ENCODE measurements at regions not wholly inside any gene's neighbourhood (a gene's known extent, or its start where the extent isn't known, plus 50 kb on each side); places are given as distances from the start of the nearest gene placed in this dataset.

DNA sequence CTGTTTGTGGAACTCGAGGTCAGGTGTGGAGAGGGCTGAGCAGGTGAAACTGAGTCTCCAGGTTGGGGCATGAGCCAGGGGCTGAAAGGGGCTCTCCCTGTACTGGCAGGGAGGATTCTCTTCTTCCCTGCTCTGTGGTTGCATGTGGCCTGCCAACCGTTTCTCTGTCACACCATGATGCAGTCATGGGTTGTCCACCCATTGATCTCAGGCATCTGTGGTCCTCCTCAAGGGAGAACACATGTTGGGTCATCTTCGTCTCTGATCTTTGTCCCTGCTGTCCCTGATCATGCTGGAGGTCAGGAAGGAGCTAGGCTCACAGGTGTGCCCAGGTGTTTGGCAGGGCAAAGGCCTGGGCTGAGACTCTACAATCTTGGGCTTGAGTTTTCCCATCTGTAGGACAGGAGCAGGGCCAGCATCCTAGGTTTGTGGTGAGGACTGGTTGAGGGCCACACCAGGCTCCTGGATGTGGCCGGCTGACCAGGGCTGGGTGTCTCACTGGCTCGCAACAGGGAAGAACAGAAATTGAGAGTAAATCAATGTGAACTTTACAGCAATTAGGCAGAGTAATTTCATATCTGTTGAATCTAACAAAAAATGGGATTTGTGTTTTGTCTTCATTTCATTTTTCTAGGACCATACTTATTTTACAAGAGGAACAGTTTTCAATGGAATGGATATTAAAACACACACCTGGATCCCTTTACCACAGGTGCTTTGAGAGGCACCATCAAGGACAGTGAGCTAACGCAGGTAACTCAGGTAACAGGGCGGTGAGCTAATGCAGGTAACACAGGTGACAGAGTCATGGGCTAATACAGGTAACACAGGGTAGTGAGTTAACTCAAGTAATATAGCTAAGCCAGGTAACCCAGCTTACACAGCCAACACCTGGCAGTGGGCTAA, 58.5 kb upstream of the IGFBP3 start:
- no peak for DNase-seq (ENCODE audit: low spot score)
- Mint-ChIP-seq H3K9me3 (peaks cover 29% of the 10 kb centered on the region), H3K27me3 (ENCODE audit: low read depth) (no peaks in the 10 kb centered on the region; the same call in 1 of the 2 replicates), H3K4me1 (peaks cover 20% of the 10 kb centered on the region), H3K4me3 (no peak overlapping the region), H3K27ac (no peak overlapping the region), H3K36me3 (peaks cover 11% of the 10 kb centered on the region)
- ChIA-PET CTCF (no interaction called here), POLR2A (no interaction called here)
- TF ChIP-seq OVOL2 (CRISPR knock-in tag; IDR thresholded peaks at IDR 0.05; ENCODE audit: borderline replicate concordance): no peak
- TF ChIP-seq PRDM15 (CRISPR knock-in tag; IDR thresholded peaks at IDR 0.05): no peak
- TF ChIP-seq SP1 (CRISPR knock-in tag; conservative IDR thresholded peaks at IDR 0.05): no peak
- TF ChIP-seq ZNF281 (CRISPR knock-in tag; IDR thresholded peaks at IDR 0.05): no peak
- no peak for TF ChIP-seq E2F1 (CRISPR knock-in tag; IDR thresholded peaks at IDR 0.05)
- TF ChIP-seq, protein P1, sequence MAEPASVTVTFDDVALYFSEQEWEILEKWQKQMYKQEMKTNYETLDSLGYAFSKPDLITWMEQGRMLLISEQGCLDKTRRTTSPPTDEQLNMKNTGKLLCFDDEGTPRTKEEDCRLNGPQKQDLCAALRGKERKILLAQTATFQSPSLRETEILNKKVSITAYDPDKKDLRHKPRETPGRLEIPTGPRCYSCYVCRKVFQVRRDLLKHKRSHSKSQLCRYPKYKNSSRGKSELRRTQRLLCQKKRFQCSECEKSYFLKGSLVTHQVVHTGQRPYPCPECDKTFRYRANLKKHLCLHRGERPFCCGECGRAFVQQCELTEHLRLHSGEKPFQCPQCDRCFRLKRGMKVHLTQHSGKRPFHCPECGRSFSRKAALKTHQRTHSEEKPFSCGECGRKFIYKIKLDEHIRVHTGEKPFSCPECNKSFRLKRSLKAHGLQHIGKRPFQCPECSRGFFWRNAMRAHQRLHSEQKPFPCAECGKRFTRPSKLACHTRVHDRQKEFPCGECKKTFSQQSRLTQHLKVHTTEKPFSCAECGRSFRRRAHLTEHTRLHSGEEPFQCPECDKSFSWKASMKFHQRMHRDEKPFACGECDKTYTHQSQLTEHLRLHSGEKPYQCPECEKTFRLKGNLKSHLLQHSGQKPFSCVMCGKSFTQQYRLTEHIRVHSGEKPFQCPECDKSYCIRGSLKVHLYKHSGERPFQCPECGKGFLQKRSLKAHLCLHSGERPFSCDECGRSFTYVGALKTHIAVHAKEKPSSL (CRISPR knock-in tag; conservative IDR thresholded peaks at IDR 0.05): no peak
- TF ChIP-seq, protein P2, sequence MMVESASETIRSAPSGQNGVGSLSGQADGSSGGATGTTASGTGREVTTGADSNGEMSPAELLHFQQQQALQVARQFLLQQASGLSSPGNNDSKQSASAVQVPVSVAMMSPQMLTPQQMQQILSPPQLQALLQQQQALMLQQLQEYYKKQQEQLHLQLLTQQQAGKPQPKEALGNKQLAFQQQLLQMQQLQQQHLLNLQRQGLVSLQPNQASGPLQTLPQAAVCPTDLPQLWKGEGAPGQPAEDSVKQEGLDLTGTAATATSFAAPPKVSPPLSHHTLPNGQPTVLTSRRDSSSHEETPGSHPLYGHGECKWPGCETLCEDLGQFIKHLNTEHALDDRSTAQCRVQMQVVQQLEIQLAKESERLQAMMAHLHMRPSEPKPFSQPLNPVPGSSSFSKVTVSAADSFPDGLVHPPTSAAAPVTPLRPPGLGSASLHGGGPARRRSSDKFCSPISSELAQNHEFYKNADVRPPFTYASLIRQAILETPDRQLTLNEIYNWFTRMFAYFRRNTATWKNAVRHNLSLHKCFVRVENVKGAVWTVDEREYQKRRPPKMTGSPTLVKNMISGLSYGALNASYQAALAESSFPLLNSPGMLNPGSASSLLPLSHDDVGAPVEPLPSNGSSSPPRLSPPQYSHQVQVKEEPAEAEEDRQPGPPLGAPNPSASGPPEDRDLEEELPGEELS (CRISPR knock-in tag; IDR thresholded peaks at IDR 0.05): no peak
- TF ChIP-seq, protein P3, sequence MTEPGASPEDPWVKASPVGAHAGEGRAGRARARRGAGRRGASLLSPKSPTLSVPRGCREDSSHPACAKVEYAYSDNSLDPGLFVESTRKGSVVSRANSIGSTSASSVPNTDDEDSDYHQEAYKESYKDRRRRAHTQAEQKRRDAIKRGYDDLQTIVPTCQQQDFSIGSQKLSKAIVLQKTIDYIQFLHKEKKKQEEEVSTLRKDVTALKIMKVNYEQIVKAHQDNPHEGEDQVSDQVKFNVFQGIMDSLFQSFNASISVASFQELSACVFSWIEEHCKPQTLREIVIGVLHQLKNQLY (CRISPR knock-in tag; IDR thresholded peaks at IDR 0.05): no peak
- no peak for TF ChIP-seq EMX1 (CRISPR knock-in tag; IDR thresholded peaks at IDR 0.05)
- no peak for TF ChIP-seq MAX (CRISPR knock-in tag; IDR thresholded peaks at IDR 0.05)
- TF ChIP-seq, protein P4, sequence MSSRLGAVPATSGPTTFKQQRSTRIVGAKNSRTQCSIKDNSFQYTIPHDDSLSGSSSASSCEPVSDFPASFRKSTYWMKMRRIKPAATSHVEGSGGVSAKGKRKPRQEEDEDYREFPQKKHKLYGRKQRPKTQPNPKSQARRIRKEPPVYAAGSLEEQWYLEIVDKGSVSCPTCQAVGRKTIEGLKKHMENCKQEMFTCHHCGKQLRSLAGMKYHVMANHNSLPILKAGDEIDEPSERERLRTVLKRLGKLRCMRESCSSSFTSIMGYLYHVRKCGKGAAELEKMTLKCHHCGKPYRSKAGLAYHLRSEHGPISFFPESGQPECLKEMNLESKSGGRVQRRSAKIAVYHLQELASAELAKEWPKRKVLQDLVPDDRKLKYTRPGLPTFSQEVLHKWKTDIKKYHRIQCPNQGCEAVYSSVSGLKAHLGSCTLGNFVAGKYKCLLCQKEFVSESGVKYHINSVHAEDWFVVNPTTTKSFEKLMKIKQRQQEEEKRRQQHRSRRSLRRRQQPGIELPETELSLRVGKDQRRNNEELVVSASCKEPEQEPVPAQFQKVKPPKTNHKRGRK (CRISPR knock-in tag; IDR thresholded peaks at IDR 0.05; ENCODE audit: borderline replicate concordance): no peak
- no peak for TF ChIP-seq ZNF396 (CRISPR knock-in tag; IDR thresholded peaks at IDR 0.05; ENCODE audit: borderline replicate concordance)
- TF ChIP-seq ZNF263 (CRISPR knock-in tag; IDR thresholded peaks at IDR 0.05; ENCODE audit: low read depth): no peak
- TF ChIP-seq MXD4 (CRISPR knock-in tag; IDR thresholded peaks at IDR 0.05; ENCODE audit: borderline replicate concordance): no peak
- no peak for TF ChIP-seq ZNF121 (CRISPR knock-in tag; IDR thresholded peaks at IDR 0.05)
- no peak for TF ChIP-seq CDX4 (CRISPR knock-in tag; IDR thresholded peaks at IDR 0.05; ENCODE audit: borderline replicate concordance)
- TF ChIP-seq GRHL2 (CRISPR knock-in tag; IDR thresholded peaks at IDR 0.05; ENCODE audit: insufficient replicate concordance, severe bottlenecking): no peak
- no peak for TF ChIP-seq TP53 (CRISPR knock-in tag; IDR thresholded peaks at IDR 0.05)
- no peak for TF ChIP-seq MYBL2 (CRISPR knock-in tag; IDR thresholded peaks at IDR 0.05)
- TF ChIP-seq NR1H2 (CRISPR knock-in tag; IDR thresholded peaks at IDR 0.05): no peak
- no peak for ATAC-seq
